ENCODE measurements at regions not wholly inside any gene's neighbourhood (a gene's known extent, or its start where the extent isn't known, plus 50 kb on each side); places are given as distances from the start of the nearest gene placed in this dataset.
A peak's percentile ranks its signal among the peaks of the same experiment; 100 is the strongest.

DNA sequence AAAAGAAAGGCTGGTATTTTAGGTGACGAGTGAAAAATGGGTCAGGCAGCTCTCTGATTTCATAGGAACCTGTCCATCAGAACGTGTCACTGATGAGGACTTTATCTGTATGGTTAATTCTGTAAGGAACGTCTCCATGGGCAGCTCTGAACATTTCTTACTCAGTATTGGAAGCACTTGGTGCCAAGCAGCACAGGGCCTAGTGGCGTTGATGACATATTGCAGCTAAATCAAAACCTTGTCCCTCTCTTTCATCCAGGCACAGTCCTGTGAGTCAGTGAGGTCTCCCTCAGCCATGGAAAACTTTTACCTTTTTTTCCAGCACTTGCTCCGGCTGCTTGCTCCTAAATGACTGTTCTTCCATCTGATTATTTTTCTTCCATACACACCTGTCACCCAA lies 301.9 kb downstream of the DHX15 start:
- DNase-seq (ENCODE audit: low read depth), result no peak
- TF ChIP-seq, protein P1, sequence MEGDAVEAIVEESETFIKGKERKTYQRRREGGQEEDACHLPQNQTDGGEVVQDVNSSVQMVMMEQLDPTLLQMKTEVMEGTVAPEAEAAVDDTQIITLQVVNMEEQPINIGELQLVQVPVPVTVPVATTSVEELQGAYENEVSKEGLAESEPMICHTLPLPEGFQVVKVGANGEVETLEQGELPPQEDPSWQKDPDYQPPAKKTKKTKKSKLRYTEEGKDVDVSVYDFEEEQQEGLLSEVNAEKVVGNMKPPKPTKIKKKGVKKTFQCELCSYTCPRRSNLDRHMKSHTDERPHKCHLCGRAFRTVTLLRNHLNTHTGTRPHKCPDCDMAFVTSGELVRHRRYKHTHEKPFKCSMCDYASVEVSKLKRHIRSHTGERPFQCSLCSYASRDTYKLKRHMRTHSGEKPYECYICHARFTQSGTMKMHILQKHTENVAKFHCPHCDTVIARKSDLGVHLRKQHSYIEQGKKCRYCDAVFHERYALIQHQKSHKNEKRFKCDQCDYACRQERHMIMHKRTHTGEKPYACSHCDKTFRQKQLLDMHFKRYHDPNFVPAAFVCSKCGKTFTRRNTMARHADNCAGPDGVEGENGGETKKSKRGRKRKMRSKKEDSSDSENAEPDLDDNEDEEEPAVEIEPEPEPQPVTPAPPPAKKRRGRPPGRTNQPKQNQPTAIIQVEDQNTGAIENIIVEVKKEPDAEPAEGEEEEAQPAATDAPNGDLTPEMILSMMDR (IDR thresholded peaks at IDR 0.05; ENCODE audit: insufficient read depth, low read depth, low read length, missing control alignments), result no peak
- no peak overlapping the region for H3K4me3 ChIP-seq (ENCODE audit: low read length)

DNA sequence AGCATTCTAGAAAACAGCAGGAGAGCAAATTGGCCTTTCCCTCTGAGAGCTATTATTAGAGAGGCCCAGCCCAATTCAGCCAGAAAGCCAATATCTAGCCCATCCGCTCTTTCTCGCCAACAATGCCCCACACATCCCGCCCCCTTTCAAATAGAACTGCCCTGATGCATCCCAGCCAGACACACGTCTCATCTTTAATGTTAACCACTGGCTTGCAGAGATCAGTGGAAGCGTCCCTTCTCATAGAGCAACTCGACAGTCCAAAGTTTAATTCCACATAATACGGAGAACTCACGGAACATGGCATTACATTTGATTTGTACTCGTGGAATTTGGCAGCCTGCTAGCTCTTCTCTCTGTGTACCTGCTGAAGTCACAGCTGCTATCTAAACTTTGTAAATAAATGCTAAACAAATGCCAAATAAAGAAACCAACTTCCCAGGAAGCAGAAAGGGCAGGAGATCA lies 304.4 kb downstream of the DHX15 start:
- TF ChIP-seq, protein P1 (IDR thresholded peaks at IDR 0.05; ENCODE audit: insufficient read depth, low read depth, low read length, missing control alignments), result no peak
- DNase-seq (ENCODE audit: low read depth), result no peak
- H3K4me3 ChIP-seq (ENCODE audit: low read length), result no peak overlapping the region

DNA sequence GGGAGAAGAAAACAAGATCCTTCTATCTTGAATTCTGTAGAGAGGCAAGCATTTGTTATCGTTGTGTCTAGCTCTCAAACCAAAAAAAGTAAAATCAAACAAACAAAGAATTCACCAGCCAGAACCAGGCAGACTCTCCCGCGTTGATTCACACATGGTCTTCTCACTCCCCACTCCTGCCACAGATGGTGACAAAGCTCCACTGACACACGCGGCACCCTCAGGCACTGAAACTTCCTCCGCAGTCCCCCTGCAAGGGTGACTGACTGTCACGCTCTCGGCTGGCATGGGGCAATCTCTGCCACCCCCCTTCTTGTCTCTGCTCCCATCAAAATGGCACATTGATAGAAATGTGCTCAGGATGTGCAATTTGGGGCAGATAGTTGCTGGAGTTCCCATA lies 304.9 kb downstream of the DHX15 start:
- no peak overlapping the region for H3K4me3 ChIP-seq (ENCODE audit: low read length)
- no peak for DNase-seq (ENCODE audit: low read depth)
- TF ChIP-seq, protein P1 (IDR thresholded peaks at IDR 0.05; ENCODE audit: insufficient read depth, low read depth, low read length, missing control alignments), result no peak

DNA sequence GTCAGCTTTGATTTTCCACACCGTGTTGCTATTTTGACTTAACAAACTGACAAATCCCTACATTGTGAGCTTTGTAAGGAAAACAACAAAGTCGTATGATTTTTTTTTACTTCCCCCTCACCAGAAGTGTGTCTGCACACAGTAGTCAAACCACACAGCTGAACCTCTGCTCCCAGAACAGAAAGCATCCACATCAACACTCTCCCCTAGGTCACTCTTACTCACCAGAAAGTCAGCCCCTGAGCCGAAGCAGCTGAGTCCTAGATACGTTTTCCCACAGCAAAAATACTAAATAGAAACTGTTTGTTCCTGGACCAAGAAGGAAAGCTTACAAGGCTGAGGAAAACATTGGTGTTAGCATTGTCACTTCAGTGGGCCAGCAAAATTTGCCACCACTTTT lies 305.7 kb downstream of the DHX15 start:
- no peak overlapping the region for H3K4me3 ChIP-seq (ENCODE audit: low read length)
- TF ChIP-seq, protein P1 (IDR thresholded peaks at IDR 0.05; ENCODE audit: insufficient read depth, low read depth, low read length, missing control alignments), result no peak
- no peak for DNase-seq (ENCODE audit: low read depth)

DNA sequence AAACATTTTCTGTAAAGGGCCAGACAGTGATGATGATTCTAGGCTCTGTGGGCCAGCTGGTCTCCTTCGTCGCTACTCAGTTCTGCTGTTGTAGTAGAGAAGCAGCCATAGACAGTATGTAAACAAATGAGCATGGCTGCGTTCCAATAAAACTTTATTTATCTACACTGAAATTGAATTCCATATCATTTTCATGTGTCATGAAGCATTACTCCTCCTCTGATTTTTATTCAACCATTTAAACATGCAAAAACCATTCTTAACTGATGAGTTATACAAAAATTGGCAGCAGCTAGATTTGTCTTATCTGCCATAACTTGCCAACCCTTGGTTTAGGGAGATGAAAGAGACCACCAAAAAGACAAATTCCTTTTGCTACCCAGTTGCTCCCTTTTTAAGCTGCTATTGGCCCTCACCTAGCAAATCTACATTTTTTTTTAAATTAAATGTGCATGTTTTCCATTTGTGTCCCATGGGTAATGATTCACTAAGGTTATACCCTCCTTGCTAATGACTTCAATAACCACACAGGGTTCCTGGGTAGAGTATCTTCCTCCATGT lies 309.9 kb downstream of the DHX15 start:
- TF ChIP-seq, protein P1 (IDR thresholded peaks at IDR 0.05; ENCODE audit: insufficient read depth, low read depth, low read length, missing control alignments), result no peak
- no peak overlapping the region for H3K4me3 ChIP-seq (ENCODE audit: low read length)

DNA sequence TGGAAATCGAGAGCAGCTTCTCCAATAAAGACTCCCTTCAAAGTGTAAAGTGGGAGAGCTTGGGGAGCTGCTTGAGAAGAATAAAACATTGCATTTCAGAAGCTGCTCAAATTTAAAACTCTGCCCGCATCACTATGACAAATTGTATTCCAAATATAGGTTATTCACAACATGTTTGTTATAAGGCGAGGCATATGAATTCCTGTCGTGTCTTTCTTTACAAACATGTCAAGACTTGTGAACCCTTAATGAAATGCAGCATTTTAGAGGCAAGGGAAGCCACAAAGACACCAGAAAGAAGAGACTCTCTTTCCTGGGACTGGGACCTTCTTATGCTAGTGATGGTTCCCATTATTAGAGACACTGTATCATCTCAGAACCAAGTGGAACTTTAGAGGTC lies 311.2 kb downstream of the DHX15 start:
- no peak overlapping the region for H3K4me3 ChIP-seq (ENCODE audit: low read length)
- TF ChIP-seq, protein P1 (IDR thresholded peaks at IDR 0.05; ENCODE audit: insufficient read depth, low read depth, low read length, missing control alignments), result no peak
- DNase-seq (ENCODE audit: low read depth), result peak; percentile 84

More for the DNA sequence above, 309.9 kb downstream of the DHX15 start:
- DNase-seq (ENCODE audit: low read depth), result peak; percentile 62
